H9 (cell line): ENCODE measurements at regions not wholly inside any gene's neighbourhood (a gene's known extent, or its start where the extent isn't known, plus 50 kb on each side); places are given as distances from the start of the nearest gene placed in this dataset.

Experiments used
- DNase-seq: peaks from one replicate; pipeline ENCODE4 v3.0.0-alpha.2; 2017
- H2AFZ ChIP-seq: one replicate; pipeline ENCODE4 v1.6.1; 2013; ENCODE audit warnings: mild to moderate bottlenecking, low read length, control low read depth, moderate library complexity
- H2AK5ac ChIP-seq: 2 replicates; pipeline ENCODE4 v1.6.1; 2013; ENCODE audit warnings: low read length, control low read depth, mixed read lengths; ENCODE audit not compliant: insufficient read length
- H2BK120ac ChIP-seq: one replicate; pipeline ENCODE4 v1.6.1; 2013; ENCODE audit warnings: low read depth, mild to moderate bottlenecking, low read length, control low read depth, inconsistent platforms; ENCODE audit not compliant: poor library complexity, severe bottlenecking
- H2BK12ac ChIP-seq: 2 replicates; pipeline ENCODE4 v1.6.1; 2013; ENCODE audit warnings: low read length, control low read depth, mixed read lengths, low read depth; ENCODE audit not compliant: insufficient read length
- H2BK15ac ChIP-seq: 2 replicates; pipeline ENCODE4 v1.6.1; 2013; ENCODE audit warnings: low read depth, low read length, control low read depth
- H2BK20ac ChIP-seq: one replicate; pipeline ENCODE4 v1.6.1; 2013; ENCODE audit warnings: low read depth, mild to moderate bottlenecking, low read length, control low read depth, inconsistent platforms; ENCODE audit not compliant: poor library complexity, severe bottlenecking
- H2BK5ac ChIP-seq: 2 replicates; pipeline ENCODE4 v1.6.1; 2013; ENCODE audit warnings: low read length, control low read depth, mixed read lengths; ENCODE audit not compliant: insufficient read length
- H3K14ac ChIP-seq: 2 replicates; pipeline ENCODE4 v1.6.1; 2013; ENCODE audit warnings: low read length, control low read depth; ENCODE audit not compliant: insufficient read depth
- H3K18ac ChIP-seq: 2 replicates; pipeline ENCODE4 v1.6.1; 2013; ENCODE audit warnings: low read depth, mild to moderate bottlenecking, mixed read lengths, low read length, control low read depth; ENCODE audit not compliant: insufficient read length
- H3K23ac ChIP-seq: 2 replicates; pipeline ENCODE4 v1.6.1; 2013; ENCODE audit warnings: low read length, control low read depth, mixed read lengths, low read depth; ENCODE audit not compliant: insufficient read length
- H3K23me2 ChIP-seq: 2 replicates; pipeline ENCODE4 v1.6.1; 2013; ENCODE audit warnings: low read depth, mild to moderate bottlenecking, mixed read lengths, low read length, control low read depth; ENCODE audit not compliant: insufficient read length, poor library complexity, severe bottlenecking
- H3K27ac ChIP-seq: 2 replicates; pipeline ENCODE4 v1.5.1; 2013; ENCODE audit warnings: low read length, control low read depth, mixed read lengths, low read depth; ENCODE audit not compliant: insufficient read length
- H3K27me3 ChIP-seq: 2 replicates; pipeline ENCODE4 v1.6.1; 2013; ENCODE audit warnings: low read length, control low read depth, inconsistent platforms; ENCODE audit not compliant: insufficient read depth
- H3K4ac ChIP-seq: 2 replicates; pipeline ENCODE4 v1.6.1; 2013; ENCODE audit warnings: low read depth, mild to moderate bottlenecking, control low read depth, inconsistent platforms, low read length, moderate library complexity
- H3K4me1 ChIP-seq: 2 replicates; pipeline ENCODE4 v1.6.1; 2013; ENCODE audit warnings: low read length, control low read depth, inconsistent platforms; ENCODE audit not compliant: insufficient read depth
- H3K4me2 ChIP-seq: 2 replicates; pipeline ENCODE4 v1.6.1; 2013; ENCODE audit warnings: low read length, control low read depth, mixed read lengths; ENCODE audit not compliant: insufficient read length, insufficient read depth
- H3K56ac ChIP-seq: 2 replicates; pipeline ENCODE4 v1.6.1; 2013; ENCODE audit warnings: low read depth, mild to moderate bottlenecking, mixed read lengths, low read length, control low read depth; ENCODE audit not compliant: insufficient read length
- H3K79me1 ChIP-seq: 2 replicates; pipeline ENCODE4 v1.6.1; 2013; ENCODE audit warnings: low read depth, mild to moderate bottlenecking, moderate library complexity, low read length, control low read depth, inconsistent platforms; ENCODE audit not compliant: insufficient read depth, poor library complexity, severe bottlenecking
- H3K79me2 ChIP-seq: 2 replicates; pipeline ENCODE4 v1.6.1; 2013; ENCODE audit warnings: low read length, control low read depth, inconsistent platforms; ENCODE audit not compliant: insufficient read depth
- H3K9ac ChIP-seq: 2 replicates; pipeline ENCODE4 v1.6.1; 2013; ENCODE audit warnings: low read length, control low read depth, mixed read lengths; ENCODE audit not compliant: insufficient read length; ENCODE audit errors: extremely low read depth
- H3K9me3 ChIP-seq: one replicate; pipeline ENCODE4 v1.6.1; 2013; ENCODE audit warnings: low read depth, low read length, inconsistent platforms; ENCODE audit not compliant: control insufficient read depth
- H3T11ph ChIP-seq: one replicate; pipeline ENCODE4 v1.6.1; 2013; ENCODE audit warnings: mild to moderate bottlenecking, low read length, control low read depth, inconsistent platforms
- H4K20me1 ChIP-seq: one replicate; pipeline ENCODE4 v1.6.1; 2013; ENCODE audit not compliant: control insufficient read depth, insufficient read length, insufficient read depth
- H4K5ac ChIP-seq: 2 replicates; pipeline ENCODE4 v1.6.1; 2013; ENCODE audit warnings: low read depth, mild to moderate bottlenecking, mixed read lengths, low read length, control low read depth; ENCODE audit not compliant: insufficient read length
- H4K8ac ChIP-seq: replicated peaks from 2 replicates; pipeline ENCODE4 v1.6.1; 2013; ENCODE audit warnings: low read length, control low read depth, mixed read lengths, low read depth; ENCODE audit not compliant: insufficient read length
- H4K91ac ChIP-seq: 2 replicates; pipeline ENCODE4 v1.6.1; 2013; ENCODE audit warnings: low read depth, mild to moderate bottlenecking, moderate library complexity, mixed read lengths, low read length, control low read depth; ENCODE audit not compliant: insufficient read length
- H3K27ac Mint-ChIP-seq, 3 experiments: 2 replicates in 2 of 3; 3 replicates in 1 of 3; pipeline ENCODE4 v1.8.0; 2020 to 2021; ENCODE audit warnings: mixed read lengths in 3 of 3, mild to moderate bottlenecking in 1 of 3, moderate library complexity in 1 of 3
- H3K27me3 Mint-ChIP-seq: 2 replicates; pipeline ENCODE4 v1.8.0; 2021; ENCODE audit warnings: low read depth, mild to moderate bottlenecking, moderate library complexity, mixed read lengths
- H3K36me3 Mint-ChIP-seq, 3 experiments: 2 replicates in 2 of 3; 3 replicates in 1 of 3; pipeline ENCODE4 v1.8.0; 2020 to 2021; ENCODE audit warnings: low read depth in 3 of 3, mixed read lengths in 3 of 3; ENCODE audit not compliant: insufficient read depth in 1 of 3
- H3K4me1 Mint-ChIP-seq, 2 experiments: 2 replicates each; pipeline ENCODE4 v1.8.0; 2020; ENCODE audit warnings: mixed read lengths in 2 of 2
- H3K4me3 Mint-ChIP-seq, 2 experiments: 2 replicates in 1 of 2; 3 replicates in 1 of 2; pipeline ENCODE4 v1.8.0; 2020 to 2021; ENCODE audit warnings: mild to moderate bottlenecking in 2 of 2, mixed read lengths in 2 of 2, moderate library complexity in 1 of 2
- H3K9me3 Mint-ChIP-seq, 2 experiments: 2 replicates in 1 of 2; 3 replicates in 1 of 2; pipeline ENCODE4 v1.8.0; 2020; ENCODE audit warnings: mild to moderate bottlenecking in 2 of 2, mixed read lengths in 2 of 2, moderate library complexity in 1 of 2
- CTCF ChIP-seq: fragments of 200-600 bp; sonication (generic); conservative IDR thresholded peaks from 3 replicates; pipeline ENCODE4 v1.8.0; 2021; ENCODE audit warnings: antibody characterized with exemption, mild to moderate bottlenecking
- WGBS: extraction: QIAGEN DNeasy Blood & Tissue Kit; methylation state at CpG from one replicate; pipeline ENCODE4 v1.1.7; 2013; ENCODE audit warnings: missing lambda C conversion rate, low lambda C conversion rate, mixed read lengths; ENCODE audit not compliant: insufficient read length; ENCODE audit errors: extremely low coverage; 5-methylcytosine and 5-hydroxymethylcytosine counted together

GRCh38 chr12:78430551-78430950 lies 434.0 kb upstream of the SYT1 start:
- no peak overlapping the region for H3K23ac ChIP-seq
- H3K23me2 ChIP-seq, result no peaks in the 10 kb centered on the region
- H2BK20ac ChIP-seq, result no peak overlapping the region
- no peak overlapping the region for H3K27ac ChIP-seq
- no peaks in the 10 kb centered on the region for H3K9me3 ChIP-seq
- no peak overlapping the region for H3K56ac ChIP-seq
- H4K20me1 ChIP-seq, result no peaks in the 10 kb centered on the region
- Mint-ChIP-seq H3K36me3 (0 out of 7 replicates have a peak, but pooled peaks cover 0 to 3% (median 0%) of the 10 kb centered on the region in 3 experiments), H3K9me3 (peaks cover 0 to 9% of the 10 kb centered on the region in 2 experiments; a peak in 4 of 5 replicates), H3K27me3 (no peaks in the 10 kb centered on the region), H3K27ac (no peak overlapping the region), H3K4me3 (no peak overlapping the region), H3K4me1 (no peaks in the 10 kb centered on the region)
- H3K4me1 ChIP-seq, result no peaks in the 10 kb centered on the region
- H4K91ac ChIP-seq, result no peak overlapping the region
- no peak overlapping the region for H2AK5ac ChIP-seq
- H3K79me2 ChIP-seq, result no peaks in the 10 kb centered on the region
- H3T11ph ChIP-seq, result no peak overlapping the region
- H3K18ac ChIP-seq, result no peak overlapping the region
- no peak overlapping the region for H2BK5ac ChIP-seq
- H2BK12ac ChIP-seq, result no peak overlapping the region
- H4K8ac ChIP-seq, result no peak overlapping the region
- WGBS, result no CpG with 5 or more reads among the region's 2 CpGs
- H4K5ac ChIP-seq, result no peak overlapping the region
- no peak overlapping the region for H2AFZ ChIP-seq
- no peak overlapping the region for H2BK120ac ChIP-seq
- no peak overlapping the region for H2BK15ac ChIP-seq
- H3K27me3 ChIP-seq, result no peaks in the 10 kb centered on the region
- no peak for DNase-seq
- H3K4me2 ChIP-seq, result no peak overlapping the region
- no peak overlapping the region for H3K9ac ChIP-seq
- no peaks in the 10 kb centered on the region for H3K79me1 ChIP-seq
- H3K14ac ChIP-seq, result no peak overlapping the region
- no peak for TF ChIP-seq CTCF
- no peak overlapping the region for H3K4ac ChIP-seq
